ENCODE measurements at regions not wholly inside any gene's neighbourhood (a gene's known extent, or its start where the extent isn't known, plus 50 kb on each side); places are given as distances from the start of the nearest gene placed in this dataset.

- no peak for DNase-seq
Observed at GRCh38 chr1:20405051-20405754, 80.8 kb downstream of the CAMK2N1 start.

Data from nucleus accumbens (tissue), 56 donors.